HG03135 (cell line): ENCODE measurements at regions not wholly inside any gene's neighbourhood (a gene's known extent, or its start where the extent isn't known, plus 50 kb on each side); places are given as distances from the start of the nearest gene placed in this dataset.
A peak's percentile ranks its signal among the peaks of the same experiment; 100 is the strongest.

Source experiments
- ATAC-seq: cut with Tn5 transposase; IDR thresholded peaks from one replicate; pipeline ENCODE4 v1.9.1; 2021; ENCODE audit warnings: mild to moderate bottlenecking, moderate library complexity; ENCODE audit not compliant: unreplicated experiment

DNA sequence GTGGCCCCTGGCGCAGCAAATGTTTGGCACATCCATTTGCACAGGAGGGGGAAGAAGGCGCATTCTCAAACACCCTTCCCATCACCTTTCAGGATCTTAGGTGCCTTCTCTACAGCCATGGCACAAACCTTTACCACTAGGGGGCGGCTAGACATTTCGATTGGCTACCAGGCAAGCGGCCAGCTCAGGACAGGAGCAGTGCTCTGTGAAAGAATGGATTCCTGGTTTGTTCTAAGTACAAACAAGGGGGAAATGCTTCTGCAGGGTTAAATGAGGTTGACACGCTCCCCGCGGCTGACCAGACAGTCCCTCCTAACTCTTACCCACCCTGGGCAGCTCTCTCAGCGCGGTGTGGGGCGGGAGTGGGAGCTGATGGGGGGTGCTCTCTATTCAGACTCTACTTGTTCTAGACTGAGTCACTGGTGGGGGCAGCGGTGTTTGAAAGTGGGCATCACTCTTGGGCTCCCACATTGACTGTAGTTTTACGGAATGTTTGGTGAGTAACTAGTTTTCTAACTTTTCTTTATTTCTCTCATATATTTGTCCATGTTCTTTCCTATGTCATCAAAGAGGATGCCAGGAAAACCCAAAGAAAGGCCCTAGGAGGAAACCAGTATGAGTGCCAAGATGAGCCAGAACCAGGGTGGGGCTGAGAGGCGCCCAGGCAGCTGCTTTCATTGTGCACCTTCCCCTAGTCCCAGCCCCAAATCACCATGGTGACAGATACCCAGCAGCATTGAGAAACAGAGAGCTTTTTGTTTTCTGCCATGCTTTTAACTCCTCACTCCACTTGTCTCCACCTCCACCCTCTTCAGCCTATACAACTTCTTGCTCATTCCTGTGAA is 61.4 kb upstream of the GPR158 start:
- ATAC-seq, result peak; percentile 87

DNA sequence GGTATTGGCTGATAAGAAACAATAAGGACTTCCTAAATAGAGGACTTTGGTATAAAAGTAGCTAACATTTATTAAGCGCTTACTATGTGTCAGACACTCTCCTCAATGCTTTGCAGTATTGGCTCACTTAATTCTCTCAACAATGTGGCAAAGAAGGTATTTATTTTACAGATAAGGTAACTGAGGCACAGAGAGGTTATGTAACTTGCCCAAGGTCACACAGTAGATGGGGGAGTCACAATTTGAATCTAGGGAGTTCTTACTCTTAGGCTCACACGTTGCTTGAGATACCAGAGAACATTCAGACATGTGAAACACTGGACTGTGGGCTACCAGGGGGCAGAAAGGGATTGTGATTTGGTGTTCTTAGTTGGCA is 60.8 kb upstream of the GPR158 start:
- no peak for ATAC-seq

DNA sequence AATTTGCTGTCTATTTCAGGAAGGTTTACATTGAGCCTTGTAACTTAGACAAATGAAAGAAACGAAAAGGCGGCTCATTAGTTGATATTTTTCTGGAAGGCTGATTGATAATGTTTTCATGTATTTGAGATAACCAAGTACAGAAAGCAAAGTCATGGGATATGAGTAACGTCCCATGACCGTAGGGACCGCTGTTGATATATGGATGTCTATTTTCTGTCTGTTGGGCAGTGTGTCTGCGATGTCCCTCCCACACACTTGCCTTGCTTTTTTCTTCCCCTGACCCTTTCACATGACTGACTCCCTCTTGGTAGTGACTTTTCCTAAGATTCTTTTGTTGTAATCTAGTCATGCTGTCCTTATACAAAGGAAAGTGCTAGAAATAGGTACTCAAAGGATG is 57.0 kb upstream of the GPR158 start:
- ATAC-seq, result no peak

DNA sequence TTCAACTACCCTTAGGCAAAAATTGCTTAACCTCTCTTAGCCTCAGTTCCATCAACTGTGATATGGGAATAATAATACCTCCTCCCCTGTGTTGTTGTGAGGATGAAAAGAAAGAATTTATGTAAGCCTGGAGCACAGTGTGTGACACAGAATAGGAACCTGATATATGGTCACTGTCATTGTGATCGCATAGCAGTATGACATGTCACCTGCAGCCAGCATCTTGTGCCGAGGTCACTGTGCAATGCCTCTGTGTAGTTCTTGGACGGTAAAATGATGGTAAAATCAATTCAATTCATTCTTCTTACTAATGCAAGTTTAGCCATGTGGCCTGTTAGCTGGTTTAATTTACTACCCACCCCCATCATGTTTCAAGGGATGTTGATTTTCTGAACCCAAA is 54.6 kb upstream of the GPR158 start:
- ATAC-seq, result no peak
